ENCODE measurements at regions not wholly inside any gene's neighbourhood (a gene's known extent, or its start where the extent isn't known, plus 50 kb on each side); places are given as distances from the start of the nearest gene placed in this dataset.
A peak's percentile ranks its signal among the peaks of the same experiment; 100 is the strongest.

DNA sequence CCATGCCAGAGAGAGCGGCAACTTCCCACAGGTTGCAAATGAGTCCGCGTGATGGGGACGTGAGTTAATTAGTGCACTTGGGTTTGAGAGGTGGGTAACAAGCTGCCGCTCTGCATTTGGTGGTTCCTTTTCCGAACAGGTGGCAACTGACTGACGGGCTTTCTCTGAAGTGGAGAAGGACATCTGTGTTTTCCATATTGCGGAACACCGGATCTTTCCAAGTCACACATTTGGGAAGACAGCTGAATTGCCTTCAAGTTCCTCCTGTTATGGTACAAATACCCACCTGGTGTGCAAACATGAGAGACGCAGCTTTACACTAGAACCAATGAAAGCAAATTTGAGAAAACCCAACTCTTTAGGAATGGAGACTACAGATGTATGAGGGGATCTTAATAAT lies 451.3 kb upstream of the ZFHX3 start:
- peaks cover 2% of the 10 kb centered on the region for H3K27me3 Mint-ChIP-seq
- DNase-seq (ENCODE audit: extremely low spot score, unreplicated experiment): no peak
- TF ChIP-seq, protein P1, sequence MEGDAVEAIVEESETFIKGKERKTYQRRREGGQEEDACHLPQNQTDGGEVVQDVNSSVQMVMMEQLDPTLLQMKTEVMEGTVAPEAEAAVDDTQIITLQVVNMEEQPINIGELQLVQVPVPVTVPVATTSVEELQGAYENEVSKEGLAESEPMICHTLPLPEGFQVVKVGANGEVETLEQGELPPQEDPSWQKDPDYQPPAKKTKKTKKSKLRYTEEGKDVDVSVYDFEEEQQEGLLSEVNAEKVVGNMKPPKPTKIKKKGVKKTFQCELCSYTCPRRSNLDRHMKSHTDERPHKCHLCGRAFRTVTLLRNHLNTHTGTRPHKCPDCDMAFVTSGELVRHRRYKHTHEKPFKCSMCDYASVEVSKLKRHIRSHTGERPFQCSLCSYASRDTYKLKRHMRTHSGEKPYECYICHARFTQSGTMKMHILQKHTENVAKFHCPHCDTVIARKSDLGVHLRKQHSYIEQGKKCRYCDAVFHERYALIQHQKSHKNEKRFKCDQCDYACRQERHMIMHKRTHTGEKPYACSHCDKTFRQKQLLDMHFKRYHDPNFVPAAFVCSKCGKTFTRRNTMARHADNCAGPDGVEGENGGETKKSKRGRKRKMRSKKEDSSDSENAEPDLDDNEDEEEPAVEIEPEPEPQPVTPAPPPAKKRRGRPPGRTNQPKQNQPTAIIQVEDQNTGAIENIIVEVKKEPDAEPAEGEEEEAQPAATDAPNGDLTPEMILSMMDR (conservative IDR thresholded peaks at IDR 0.05): no peak
- H3K4me1 Mint-ChIP-seq (ENCODE audit: unreplicated experiment): peaks cover 2% of the 10 kb centered on the region
- no peaks in the 10 kb centered on the region for H3K9me3 Mint-ChIP-seq
- H3K4me3 Mint-ChIP-seq: no peak overlapping the region
- H3K36me3 Mint-ChIP-seq: no peaks in the 10 kb centered on the region
- no peak overlapping the region for H3K27ac Mint-ChIP-seq

DNA sequence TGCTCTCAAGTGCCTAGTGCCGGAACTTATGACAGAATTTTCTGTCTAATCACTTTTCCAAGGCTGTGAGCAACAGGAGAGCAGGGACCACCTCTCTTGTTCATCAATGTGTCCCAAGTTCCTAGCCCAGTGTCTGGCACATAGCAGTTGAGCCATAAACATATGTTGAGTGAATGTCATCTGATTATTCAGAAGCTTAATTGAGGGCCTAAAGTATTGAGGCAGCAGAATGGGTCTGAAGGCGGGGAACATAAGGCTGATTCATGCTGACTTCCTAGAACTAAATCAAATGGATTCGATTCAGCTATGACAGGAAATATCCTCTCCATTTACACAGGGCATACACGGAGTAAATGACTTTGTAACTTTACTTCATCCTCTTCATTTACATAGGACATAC lies 438.0 kb upstream of the ZFHX3 start:
- H3K4me1 Mint-ChIP-seq (ENCODE audit: unreplicated experiment): peaks cover 5% of the 10 kb centered on the region
- H3K27ac Mint-ChIP-seq: no peak overlapping the region
- TF ChIP-seq, protein P1 (conservative IDR thresholded peaks at IDR 0.05): no peak
- no peaks in the 10 kb centered on the region for H3K36me3 Mint-ChIP-seq
- no peak overlapping the region for H3K4me3 Mint-ChIP-seq
- H3K9me3 Mint-ChIP-seq: no peaks in the 10 kb centered on the region
- DNase-seq (ENCODE audit: extremely low spot score, unreplicated experiment): no peak
- H3K27me3 Mint-ChIP-seq: peaks cover 27% of the 10 kb centered on the region

DNA sequence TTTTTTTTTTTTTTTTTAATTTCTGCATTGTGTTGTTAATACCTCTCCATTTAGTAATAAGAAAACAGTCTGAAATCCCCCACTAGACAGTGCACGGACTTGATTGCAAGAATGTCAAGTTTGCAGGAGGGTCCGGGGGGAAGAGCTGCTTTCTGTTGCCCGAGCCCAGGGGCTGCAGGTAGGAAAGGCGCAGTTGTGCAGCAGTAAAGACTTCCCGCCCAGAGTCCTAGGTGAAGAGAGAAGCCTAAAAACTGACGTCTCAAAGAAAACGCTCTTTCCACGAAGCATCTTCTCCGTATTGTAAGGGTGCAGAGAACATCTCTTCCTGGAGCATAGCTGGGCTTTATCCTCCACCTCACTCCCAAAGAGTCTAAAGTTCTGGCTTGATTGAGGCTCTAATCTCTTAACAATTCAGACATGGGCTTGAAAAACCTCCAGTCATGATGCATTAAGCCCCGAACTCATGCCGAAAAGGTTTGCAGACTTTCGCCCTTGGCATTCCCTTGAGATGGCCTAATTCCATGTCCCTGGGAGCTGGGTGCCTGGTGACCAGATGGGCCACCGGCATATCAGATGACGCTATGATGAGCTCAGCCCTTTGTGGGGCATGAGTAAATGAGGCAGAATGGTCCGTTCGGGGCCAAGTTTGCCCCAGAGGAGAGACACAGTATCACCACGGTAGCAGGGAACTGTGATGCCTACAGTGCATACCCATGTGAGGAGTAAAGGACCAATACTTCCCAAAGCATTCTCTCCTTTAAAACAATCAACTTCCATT lies 436.2 kb upstream of the ZFHX3 start:
- Mint-ChIP-seq H3K27me3 (peaks cover 31% of the 10 kb centered on the region), H3K4me3 (no peak overlapping the region), H3K27ac (no peak overlapping the region), H3K4me1 (ENCODE audit: unreplicated experiment) (peaks cover 5% of the 10 kb centered on the region), H3K9me3 (no peaks in the 10 kb centered on the region), H3K36me3 (no peaks in the 10 kb centered on the region)
- DNase-seq (ENCODE audit: extremely low spot score, unreplicated experiment): no peak
- TF ChIP-seq, protein P1 (conservative IDR thresholded peaks at IDR 0.05): no peak

DNA sequence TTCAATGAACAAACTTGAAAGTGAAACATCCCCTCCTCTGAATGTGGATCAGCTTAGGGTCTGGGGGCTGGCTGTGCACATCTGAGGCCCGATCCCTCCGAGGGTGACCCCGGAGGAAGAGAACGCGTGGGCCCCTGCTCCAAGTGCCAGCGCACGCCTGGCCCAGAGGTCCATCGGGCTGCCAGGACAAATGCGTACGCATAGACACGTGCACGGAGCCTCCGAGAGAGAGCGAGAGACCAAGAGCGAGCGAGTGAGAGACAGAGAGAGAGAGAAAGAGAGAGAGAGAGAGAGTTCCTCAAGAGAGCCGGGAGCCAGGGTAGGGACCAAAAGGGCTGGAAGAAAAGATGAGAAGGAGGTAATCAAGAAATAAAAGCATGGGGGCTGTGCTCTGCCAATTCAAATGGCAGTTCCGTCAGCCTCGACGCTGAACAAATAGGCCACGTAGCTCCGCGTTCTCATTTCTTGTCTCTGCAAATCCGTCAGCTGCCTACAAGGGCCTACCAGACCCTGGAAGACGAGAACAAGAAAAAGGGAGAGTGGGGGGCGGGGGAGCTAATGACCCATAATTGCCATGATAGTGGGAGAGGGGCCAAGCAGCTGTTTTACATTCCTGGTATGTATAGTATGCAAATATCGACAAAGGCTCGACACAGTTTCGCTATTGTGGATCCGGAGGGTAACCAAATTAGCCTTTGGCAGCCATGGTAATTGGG lies 435.3 kb upstream of the ZFHX3 start:
- no peaks in the 10 kb centered on the region for H3K36me3 Mint-ChIP-seq
- H3K4me1 Mint-ChIP-seq (ENCODE audit: unreplicated experiment): peaks cover 5% of the 10 kb centered on the region
- peak overlapping the region; percentile 62 for H3K4me3 Mint-ChIP-seq
- TF ChIP-seq, protein P1 (conservative IDR thresholded peaks at IDR 0.05): no peak
- H3K27me3 Mint-ChIP-seq: peaks cover 33% of the 10 kb centered on the region
- H3K27ac Mint-ChIP-seq: no peak overlapping the region
- no peak for DNase-seq (ENCODE audit: extremely low spot score, unreplicated experiment)
- no peaks in the 10 kb centered on the region for H3K9me3 Mint-ChIP-seq

DNA sequence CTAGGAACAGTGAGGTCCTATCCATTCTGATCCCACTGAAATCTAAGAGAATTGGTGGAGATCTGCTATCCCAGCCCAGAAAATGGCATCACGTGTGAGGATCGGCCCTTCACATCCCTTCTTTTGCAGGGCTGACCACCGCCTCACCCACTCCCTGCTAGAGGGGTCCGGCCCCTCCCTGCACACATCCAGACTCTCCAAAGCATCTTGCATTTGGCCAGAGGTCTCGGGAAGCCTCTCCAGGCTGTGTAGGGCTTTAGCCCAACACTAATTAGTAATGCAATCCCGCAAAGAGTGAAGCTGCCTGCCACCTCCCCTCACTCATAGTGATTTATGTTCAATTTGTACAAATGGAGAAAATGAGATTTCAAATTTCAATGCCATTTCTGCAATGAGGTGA lies 434.4 kb upstream of the ZFHX3 start:
- no peaks in the 10 kb centered on the region for H3K9me3 Mint-ChIP-seq
- H3K4me3 Mint-ChIP-seq: no peak overlapping the region
- no peak for DNase-seq (ENCODE audit: extremely low spot score, unreplicated experiment)
- TF ChIP-seq, protein P1 (conservative IDR thresholded peaks at IDR 0.05): no peak
- H3K27me3 Mint-ChIP-seq: peaks cover 33% of the 10 kb centered on the region
- peaks cover 5% of the 10 kb centered on the region for H3K4me1 Mint-ChIP-seq (ENCODE audit: unreplicated experiment)
- no peaks in the 10 kb centered on the region for H3K36me3 Mint-ChIP-seq
- H3K27ac Mint-ChIP-seq: no peak overlapping the region
